GM12891 (cell line): ENCODE measurements at regions not wholly inside any gene's neighbourhood (a gene's known extent, or its start where the extent isn't known, plus 50 kb on each side); places are given as distances from the start of the nearest gene placed in this dataset.

ENCODE experiments used
- POLR2A ChIP-seq: IDR thresholded peaks from 2 replicates; pipeline ENCODE4 v1.6.1; 2011; ENCODE audit warnings: low read depth, low read length, control low read depth
- POLR2AphosphoS5 ChIP-seq: IDR thresholded peaks from 2 replicates; pipeline ENCODE4 v1.6.1; 2011; ENCODE audit warnings: low read depth, low read length, control low read depth
- SPI1 ChIP-seq: IDR thresholded peaks from 2 replicates; pipeline ENCODE4 v1.6.1; 2011; ENCODE audit warnings: low read depth, low read length, control low read depth
- TAF1 ChIP-seq: IDR thresholded peaks from 2 replicates; pipeline ENCODE4 v1.6.1; 2011; ENCODE audit warnings: low read depth, low read length, control low read depth

GRCh38 chr1:183739741-183740271 lies 65.1 kb upstream of the RGL1 start:
- TF ChIP-seq POLR2A = no peak
- no peak for TF ChIP-seq POLR2AphosphoS5
- no peak for TF ChIP-seq TAF1
- no peak for TF ChIP-seq SPI1
